GM19395 (cell line): ENCODE measurements at regions not wholly inside any gene's neighbourhood (a gene's known extent, or its start where the extent isn't known, plus 50 kb on each side); places are given as distances from the start of the nearest gene placed in this dataset.

Experiments
- ATAC-seq: cut with Tn5 transposase; IDR thresholded peaks from one replicate; pipeline ENCODE4 v1.9.1; 2021; ENCODE audit warnings: mild to moderate bottlenecking, moderate library complexity; ENCODE audit not compliant: unreplicated experiment

GRCh38 chr10:117945651-117946050, 101.1 kb downstream of the RAB11FIP2 start:
- no peak for ATAC-seq

DNA sequence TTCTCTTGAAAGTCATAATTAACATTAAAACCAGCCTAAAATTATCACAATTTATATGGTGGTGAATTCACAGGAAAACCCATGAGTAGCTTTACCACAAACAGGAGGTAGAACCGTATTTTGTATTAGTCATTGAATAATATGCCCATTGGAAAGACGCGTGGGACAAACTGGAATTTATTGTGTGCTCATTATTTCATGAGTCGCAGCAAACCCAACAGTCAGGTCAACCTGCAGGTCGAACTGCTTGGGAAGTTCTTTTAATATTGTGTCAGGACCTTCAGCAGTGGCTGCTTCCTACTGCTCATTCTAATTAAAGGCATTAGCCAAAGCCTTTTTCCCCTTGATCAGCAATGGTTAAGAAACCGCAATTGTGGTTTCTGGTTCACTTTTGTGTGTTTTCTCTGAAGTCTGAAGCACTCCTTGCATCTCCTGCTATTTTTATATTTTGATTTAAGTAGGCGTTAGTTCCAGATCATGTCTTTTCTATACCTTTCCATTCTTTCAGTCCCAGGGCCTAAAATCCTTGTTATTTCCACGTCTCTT, 100.1 kb downstream of the RAB11FIP2 start:
- ATAC-seq, result no peak

DNA sequence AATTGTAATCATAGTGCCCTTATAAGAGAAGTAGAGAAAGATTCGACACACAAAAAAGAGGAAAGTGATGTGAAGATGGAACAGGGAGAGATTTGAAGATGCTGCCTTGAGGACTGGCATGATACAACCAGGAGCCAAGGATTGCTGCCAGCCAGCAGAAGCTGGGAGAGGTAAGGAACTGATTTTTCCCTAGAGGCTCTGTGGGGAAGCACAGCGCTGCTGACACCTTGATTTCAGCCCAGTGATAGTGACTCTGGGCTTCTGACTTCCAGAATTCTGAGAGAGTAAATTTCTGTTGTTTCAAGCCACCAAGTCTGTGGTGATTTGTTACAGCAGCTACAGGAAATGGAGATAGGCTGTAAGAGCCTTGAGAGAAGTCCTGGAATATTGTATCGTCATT, 98.2 kb downstream of the RAB11FIP2 start:
- no peak for ATAC-seq

- ATAC-seq, result no peak
Observed at GRCh38 chr10:117950408-117950807, 96.3 kb downstream of the RAB11FIP2 start.
